ENCODE measurements at regions not wholly inside any gene's neighbourhood (a gene's known extent, or its start where the extent isn't known, plus 50 kb on each side); places are given as distances from the start of the nearest gene placed in this dataset.

GRCh38 chr12:13695781-13696180 lies 285.6 kb downstream of the GRIN2B start:
- TF ChIP-seq CTCF (IDR thresholded peaks at IDR 0.05), result no peak
- no peak for TF ChIP-seq POLR2A (IDR thresholded peaks at IDR 0.05)
